Peyer's patch (tissue), 4 donors: ENCODE measurements at regions not wholly inside any gene's neighbourhood (a gene's known extent, or its start where the extent isn't known, plus 50 kb on each side); places are given as distances from the start of the nearest gene placed in this dataset.

Experiments
- CTCF ChIP-seq, 6 experiments: fragments of 450-650 bp in 4 of 6; fragments of 200-600 bp in 2 of 6; sonication (generic) in 1 of 6; IDR thresholded peaks; one replicate each; pipeline ENCODE4 v1.5.1; 2017 to 2019; ENCODE audit warnings: antibody characterized with exemption in 6 of 6, mild to moderate bottlenecking in 3 of 6, moderate library complexity in 1 of 6
- POLR2A ChIP-seq, 2 donors: fragments of 450-650 bp; IDR thresholded peaks; one replicate each; pipeline ENCODE4 v1.5.1; 2017; ENCODE audit warnings: antibody characterized with exemption in 2 of 2, mild to moderate bottlenecking in 2 of 2, moderate library complexity in 2 of 2

- TF ChIP-seq CTCF (IDR thresholded peaks at IDR 0.05) (no peak), POLR2A (IDR thresholded peaks at IDR 0.05) (no peak)
Measured at GRCh38 chr6:164442572-164442971, 866.8 kb downstream of the C6orf118 start.
